Astrocyte of the cerebellum (primary cell): ENCODE measurements at regions not wholly inside any gene's neighbourhood (a gene's known extent, or its start where the extent isn't known, plus 50 kb on each side); places are given as distances from the start of the nearest gene placed in this dataset.

Experiments used
- DNase-seq: peaks from one replicate; pipeline ENCODE4 v3.0.0-alpha.2; 2011; ENCODE audit warnings: low read depth
- H3K4me3 ChIP-seq: 2 replicates; pipeline ENCODE4 v1.5.1; 2011; ENCODE audit warnings: mild to moderate bottlenecking, low read depth, low read length, moderate library complexity
- in situ Hi-C: cut with HindIII; loops from 2 replicates; pipeline ENCODE4 v1.10.0; 2017; ENCODE audit warnings: low sequenced_read_pairs
- TF ChIP-seq, protein P1 (sequence below): IDR thresholded peaks from 2 replicates; pipeline ENCODE4 v1.5.1; 2012; ENCODE audit warnings: low read length, low read depth, moderate library complexity, mild to moderate bottlenecking; ENCODE audit errors: missing control alignments

DNA sequence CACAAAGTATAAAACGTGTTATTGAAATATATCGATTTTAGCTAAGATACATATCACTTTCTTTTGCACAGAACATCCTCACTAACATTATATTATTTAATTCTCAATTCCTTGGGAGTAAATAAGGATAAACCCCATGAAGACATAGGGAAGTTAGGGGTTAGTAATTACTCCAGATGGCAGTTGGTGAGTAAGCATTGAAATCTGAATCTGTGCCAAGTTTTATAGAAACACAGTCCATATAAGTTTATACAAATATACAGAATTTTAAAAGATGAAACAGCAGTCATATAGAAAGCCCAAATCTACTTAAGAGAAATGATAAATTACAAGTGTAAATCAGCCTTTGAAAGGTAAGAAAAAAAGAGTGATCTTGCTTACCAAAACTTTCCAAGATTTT lies 200.4 kb upstream of the SYT10 start:
- H3K4me3 ChIP-seq: no peak overlapping the region
- in situ Hi-C loops: no loop called here
- DNase-seq: no peak
- TF ChIP-seq, protein P1, sequence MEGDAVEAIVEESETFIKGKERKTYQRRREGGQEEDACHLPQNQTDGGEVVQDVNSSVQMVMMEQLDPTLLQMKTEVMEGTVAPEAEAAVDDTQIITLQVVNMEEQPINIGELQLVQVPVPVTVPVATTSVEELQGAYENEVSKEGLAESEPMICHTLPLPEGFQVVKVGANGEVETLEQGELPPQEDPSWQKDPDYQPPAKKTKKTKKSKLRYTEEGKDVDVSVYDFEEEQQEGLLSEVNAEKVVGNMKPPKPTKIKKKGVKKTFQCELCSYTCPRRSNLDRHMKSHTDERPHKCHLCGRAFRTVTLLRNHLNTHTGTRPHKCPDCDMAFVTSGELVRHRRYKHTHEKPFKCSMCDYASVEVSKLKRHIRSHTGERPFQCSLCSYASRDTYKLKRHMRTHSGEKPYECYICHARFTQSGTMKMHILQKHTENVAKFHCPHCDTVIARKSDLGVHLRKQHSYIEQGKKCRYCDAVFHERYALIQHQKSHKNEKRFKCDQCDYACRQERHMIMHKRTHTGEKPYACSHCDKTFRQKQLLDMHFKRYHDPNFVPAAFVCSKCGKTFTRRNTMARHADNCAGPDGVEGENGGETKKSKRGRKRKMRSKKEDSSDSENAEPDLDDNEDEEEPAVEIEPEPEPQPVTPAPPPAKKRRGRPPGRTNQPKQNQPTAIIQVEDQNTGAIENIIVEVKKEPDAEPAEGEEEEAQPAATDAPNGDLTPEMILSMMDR: no peak

DNA sequence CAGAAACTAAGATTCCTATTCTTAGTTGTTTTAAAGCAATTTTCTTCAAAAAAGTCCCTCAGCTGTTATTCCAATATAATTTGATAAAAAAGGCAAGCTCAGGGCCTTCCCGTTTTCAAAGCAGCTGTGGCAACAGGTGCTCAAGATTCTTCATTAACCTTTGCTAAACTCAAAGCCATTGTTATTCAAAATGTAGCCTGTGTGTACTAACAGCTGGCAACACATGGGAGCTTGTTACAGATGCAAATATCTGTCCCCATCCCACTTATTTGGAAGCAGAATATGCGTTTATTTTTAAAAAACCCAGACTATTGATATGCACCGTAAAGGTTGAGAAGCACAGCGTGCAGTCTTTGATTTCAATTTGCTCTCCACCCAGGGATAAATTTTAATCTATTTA lies 210.4 kb upstream of the SYT10 start:
- no peak for DNase-seq
- TF ChIP-seq, protein P1: no peak
- in situ Hi-C loops: no loop called here
- no peak overlapping the region for H3K4me3 ChIP-seq

DNA sequence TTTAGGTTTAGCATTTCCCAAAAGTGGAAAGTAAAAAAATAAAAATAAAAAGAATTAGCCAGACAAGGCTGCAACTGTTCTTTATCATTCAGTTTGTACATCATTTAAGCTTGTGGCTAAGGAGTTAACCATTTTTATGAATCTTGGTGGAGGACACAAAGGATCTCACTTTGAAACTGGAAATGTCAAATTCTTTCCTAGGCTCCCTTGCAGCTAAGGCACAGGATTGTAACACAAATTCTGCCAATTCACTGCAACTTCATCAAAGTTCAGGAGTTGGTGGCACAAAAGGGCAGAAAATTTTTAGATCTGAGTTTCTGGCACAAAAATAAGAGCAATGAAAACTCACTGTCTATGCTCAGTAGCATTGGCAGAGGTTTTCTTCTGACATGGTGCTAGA lies 211.2 kb upstream of the SYT10 start:
- TF ChIP-seq, protein P1: no peak
- no peak for DNase-seq
- in situ Hi-C loops: no loop called here
- no peak overlapping the region for H3K4me3 ChIP-seq

DNA sequence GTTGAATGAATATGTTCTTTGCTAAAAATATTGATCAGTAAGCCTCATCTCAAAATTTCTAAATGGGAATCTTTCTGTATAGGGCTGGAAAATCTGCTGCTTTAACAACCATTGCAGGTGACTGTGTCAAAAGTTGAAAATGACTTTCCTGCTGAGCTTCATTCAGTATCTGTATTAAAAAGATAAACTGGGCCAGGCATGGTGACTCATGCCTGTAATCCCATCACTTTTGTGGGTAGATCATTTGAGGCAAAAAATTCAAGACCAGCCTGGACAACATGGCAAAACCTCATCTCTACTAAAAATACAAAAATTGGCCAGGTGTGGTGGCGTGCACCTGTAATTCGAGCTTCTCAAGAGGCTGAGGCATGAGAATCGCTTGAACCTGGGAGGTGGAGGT lies 213.7 kb upstream of the SYT10 start:
- TF ChIP-seq, protein P1: no peak
- in situ Hi-C loops: no loop called here
- no peak overlapping the region for H3K4me3 ChIP-seq
- no peak for DNase-seq

DNA sequence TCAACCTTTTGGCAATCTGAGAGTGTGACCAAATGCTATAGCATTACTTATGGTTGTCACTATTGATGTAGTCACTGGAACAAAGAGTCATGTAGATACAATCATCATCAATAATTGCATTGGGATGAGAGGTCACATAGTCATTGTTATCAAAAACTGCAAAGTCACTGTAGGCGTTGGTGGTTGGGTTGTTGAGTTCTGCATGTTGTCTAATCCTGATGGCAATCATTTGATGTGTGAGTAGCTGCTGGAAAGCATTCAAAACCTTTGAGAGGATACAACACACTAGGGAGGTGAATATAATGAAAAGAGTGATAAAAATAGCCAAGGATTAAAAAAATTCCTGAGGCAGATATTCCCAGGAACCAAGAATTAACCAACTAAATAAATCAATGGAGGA lies 214.7 kb upstream of the SYT10 start:
- TF ChIP-seq, protein P1: no peak
- in situ Hi-C loops: no loop called here
- no peak overlapping the region for H3K4me3 ChIP-seq
- DNase-seq: no peak

DNA sequence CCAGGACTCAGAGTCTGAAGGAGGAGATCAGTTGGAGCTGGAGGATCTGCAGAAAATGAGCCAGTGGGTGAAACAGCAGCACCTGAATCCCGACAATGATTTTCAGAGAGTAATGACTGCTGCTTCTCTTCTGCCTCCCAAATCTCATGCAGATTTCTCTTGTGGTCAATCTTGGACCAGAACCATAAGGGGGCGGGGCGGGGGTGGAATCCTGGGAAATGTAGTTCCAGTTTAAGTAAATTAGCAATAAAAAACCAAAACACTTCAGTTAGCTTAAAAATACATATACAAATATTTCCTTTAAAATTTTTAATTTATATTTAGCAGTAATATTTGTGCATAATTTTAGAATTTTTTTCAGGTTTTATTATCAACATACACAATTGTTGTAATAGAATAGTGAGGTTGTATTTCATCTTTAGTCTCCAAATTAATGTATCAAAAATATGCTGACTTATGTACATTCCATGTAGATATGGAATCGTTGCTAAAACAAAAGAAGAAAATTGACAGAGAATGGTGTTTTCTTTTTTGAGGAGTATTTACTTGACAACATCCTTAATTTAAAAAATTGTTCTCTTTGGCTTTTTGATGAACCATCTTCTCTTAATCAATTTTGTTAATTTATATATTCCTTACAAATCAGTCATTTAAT lies 223.5 kb upstream of the SYT10 start:
- in situ Hi-C loops: no loop called here
- TF ChIP-seq, protein P1: no peak
- DNase-seq: no peak
- no peak overlapping the region for H3K4me3 ChIP-seq
